Esophagus squamous epithelium (tissue), 4 donors: ENCODE measurements at regions not wholly inside any gene's neighbourhood (a gene's known extent, or its start where the extent isn't known, plus 50 kb on each side); places are given as distances from the start of the nearest gene placed in this dataset.

Experiments used
- CTCF ChIP-seq, 6 experiments: fragments of 450-650 bp in 4 of 6; fragments of 200-600 bp in 2 of 6; sonication (generic) in 2 of 6; IDR thresholded peaks; one replicate each; pipeline ENCODE4 v1.5.1; 2016 to 2019; ENCODE audit warnings: antibody characterized with exemption in 6 of 6, mild to moderate bottlenecking in 4 of 6, moderate library complexity in 4 of 6
- POLR2A ChIP-seq, 4 donors: fragments of 450-650 bp; IDR thresholded peaks; one replicate each; pipeline ENCODE4 v1.6.1; 2017; ENCODE audit warnings: antibody characterized with exemption in 4 of 4, mild to moderate bottlenecking in 4 of 4, moderate library complexity in 3 of 4

DNA sequence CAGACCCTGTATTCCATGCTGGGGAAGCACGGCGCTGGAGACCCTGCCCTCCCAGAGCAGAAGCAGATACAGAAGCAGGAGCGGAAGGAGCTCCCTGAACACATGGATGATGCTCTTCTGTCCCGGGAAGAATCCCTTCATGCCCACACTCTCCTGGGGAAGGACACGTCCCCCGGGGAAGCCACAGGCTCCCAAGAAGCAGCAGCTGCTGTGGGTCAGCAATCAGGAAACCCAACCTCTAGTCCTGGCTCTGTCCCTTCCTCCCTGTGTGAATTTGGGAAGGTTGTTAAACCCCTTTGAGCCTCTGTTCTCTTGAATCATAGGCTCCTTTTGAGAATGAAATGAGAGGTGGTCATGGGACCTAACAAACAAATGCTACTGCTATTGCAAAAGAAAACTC is 176.2 kb upstream of the TPM1 start:
- TF ChIP-seq POLR2A (IDR thresholded peaks at IDR 0.05) (no peak), CTCF (IDR thresholded peaks at IDR 0.05) (no peak)
